ENCODE measurements at regions not wholly inside any gene's neighbourhood (a gene's known extent, or its start where the extent isn't known, plus 50 kb on each side); places are given as distances from the start of the nearest gene placed in this dataset.

DNA sequence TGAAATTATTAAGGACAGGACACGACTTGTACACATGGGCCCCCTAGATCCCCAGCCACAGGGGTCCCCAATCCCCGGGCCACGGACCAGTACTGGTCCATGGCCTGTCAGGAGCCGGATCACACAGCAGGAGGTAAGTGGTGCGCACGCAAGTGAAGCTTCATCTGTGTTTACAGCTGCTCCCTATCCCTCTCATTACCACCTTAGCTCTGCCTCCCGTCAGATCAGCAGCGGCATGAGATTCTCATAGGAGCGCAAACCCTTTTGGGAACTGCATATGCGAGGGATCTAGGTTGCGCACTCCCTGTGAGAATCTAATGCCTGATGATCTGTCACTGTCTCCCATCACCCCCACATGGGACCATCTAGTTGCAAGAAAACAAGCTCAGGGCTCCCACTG lies 137.8 kb upstream of the ZFHX3 start:
- no peak for TF ChIP-seq POLR2A (IDR thresholded peaks at IDR 0.05; ENCODE audit: low read depth, low read length)
- TF ChIP-seq POLR2AphosphoS5 (IDR thresholded peaks at IDR 0.05; ENCODE audit: low read depth, low read length): no peak
- TF ChIP-seq TAF1 (IDR thresholded peaks at IDR 0.05; ENCODE audit: borderline replicate concordance, low read depth, low read length): no peak
